Osteoblast (primary cell): ENCODE measurements at regions not wholly inside any gene's neighbourhood (a gene's known extent, or its start where the extent isn't known, plus 50 kb on each side); places are given as distances from the start of the nearest gene placed in this dataset.

Source experiments
- DNase-seq: peaks from one replicate; pipeline ENCODE4 v3.0.0; 2011; ENCODE audit warnings: low spot score, mixed read lengths; ENCODE audit not compliant: insufficient read length; ENCODE audit errors: missing footprints
- H2AFZ ChIP-seq: 2 replicates; pipeline ENCODE4 v1.6.0; 2011; ENCODE audit warnings: mild to moderate bottlenecking, low read length
- H3K27ac ChIP-seq: 2 replicates; pipeline ENCODE4 v1.5.1; 2011; ENCODE audit warnings: mild to moderate bottlenecking, low read depth, low read length, moderate library complexity
- H3K27me3 ChIP-seq: 2 replicates; pipeline ENCODE4 v1.6.0; 2012; ENCODE audit warnings: mild to moderate bottlenecking, control low read depth, inconsistent platforms, low read length, moderate library complexity; ENCODE audit not compliant: insufficient read depth
- H3K36me3 ChIP-seq: 2 replicates; pipeline ENCODE4 v1.5.1; 2011; ENCODE audit warnings: mild to moderate bottlenecking, low read length, control low read depth, moderate library complexity; ENCODE audit not compliant: insufficient read depth
- H3K4me1 ChIP-seq: 2 replicates; pipeline ENCODE4 v1.5.1; 2011; ENCODE audit warnings: mild to moderate bottlenecking, low read length, control low read depth, moderate library complexity; ENCODE audit not compliant: insufficient read depth
- H3K4me2 ChIP-seq: 2 replicates; pipeline ENCODE4 v1.6.0; 2011; ENCODE audit warnings: mild to moderate bottlenecking, low read length; ENCODE audit not compliant: insufficient read depth
- H3K4me3 ChIP-seq: fragments of 200-600 bp; sonication (generic); 3 replicates; pipeline ENCODE4 v1.5.1; 2012; ENCODE audit warnings: mild to moderate bottlenecking, low read length, inconsistent platforms; ENCODE audit not compliant: insufficient read depth
- H3K79me2 ChIP-seq: 2 replicates; pipeline ENCODE4 v1.6.0; 2012; ENCODE audit warnings: mild to moderate bottlenecking, low read length, control low read depth, inconsistent platforms; ENCODE audit not compliant: insufficient read depth
- H3K9me3 ChIP-seq: 2 replicates; pipeline ENCODE4 v1.5.1; 2011; ENCODE audit warnings: low read depth, low read length, control low read depth
- H4K20me1 ChIP-seq: 2 replicates; pipeline ENCODE4 v1.6.0; 2012; ENCODE audit warnings: mild to moderate bottlenecking, low read length, control low read depth; ENCODE audit not compliant: insufficient read depth
- TF ChIP-seq, protein P1 (sequence below): IDR thresholded peaks from 2 replicates; pipeline ENCODE4 v1.5.1; 2011; ENCODE audit warnings: mild to moderate bottlenecking, low read depth, low read length, moderate library complexity; ENCODE audit errors: extremely low read depth

DNA sequence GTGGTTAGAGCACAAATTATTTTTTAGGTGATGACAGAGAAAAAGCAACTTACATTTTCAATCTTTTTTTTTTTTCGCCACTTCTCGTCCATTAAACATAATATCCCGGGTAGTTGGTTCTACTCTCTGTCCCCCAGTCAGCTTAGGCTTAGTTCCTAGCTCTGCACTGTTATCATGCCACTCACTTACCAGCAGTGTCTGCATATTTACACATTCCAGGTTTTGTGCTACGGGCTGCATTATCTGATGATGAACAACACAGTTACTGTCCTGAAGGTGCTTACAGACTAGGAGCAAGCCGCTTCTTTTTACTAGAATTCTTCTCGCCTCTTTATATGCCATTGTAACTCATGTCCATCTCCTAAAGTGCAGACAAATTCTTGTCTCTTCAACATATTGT is 121.8 kb upstream of the NPVF start:
- TF ChIP-seq, protein P1, sequence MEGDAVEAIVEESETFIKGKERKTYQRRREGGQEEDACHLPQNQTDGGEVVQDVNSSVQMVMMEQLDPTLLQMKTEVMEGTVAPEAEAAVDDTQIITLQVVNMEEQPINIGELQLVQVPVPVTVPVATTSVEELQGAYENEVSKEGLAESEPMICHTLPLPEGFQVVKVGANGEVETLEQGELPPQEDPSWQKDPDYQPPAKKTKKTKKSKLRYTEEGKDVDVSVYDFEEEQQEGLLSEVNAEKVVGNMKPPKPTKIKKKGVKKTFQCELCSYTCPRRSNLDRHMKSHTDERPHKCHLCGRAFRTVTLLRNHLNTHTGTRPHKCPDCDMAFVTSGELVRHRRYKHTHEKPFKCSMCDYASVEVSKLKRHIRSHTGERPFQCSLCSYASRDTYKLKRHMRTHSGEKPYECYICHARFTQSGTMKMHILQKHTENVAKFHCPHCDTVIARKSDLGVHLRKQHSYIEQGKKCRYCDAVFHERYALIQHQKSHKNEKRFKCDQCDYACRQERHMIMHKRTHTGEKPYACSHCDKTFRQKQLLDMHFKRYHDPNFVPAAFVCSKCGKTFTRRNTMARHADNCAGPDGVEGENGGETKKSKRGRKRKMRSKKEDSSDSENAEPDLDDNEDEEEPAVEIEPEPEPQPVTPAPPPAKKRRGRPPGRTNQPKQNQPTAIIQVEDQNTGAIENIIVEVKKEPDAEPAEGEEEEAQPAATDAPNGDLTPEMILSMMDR = no peak
- no peaks in the 10 kb centered on the region for H3K4me1 ChIP-seq
- no peaks in the 10 kb centered on the region for H4K20me1 ChIP-seq
- H3K27me3 ChIP-seq = no peaks in the 10 kb centered on the region
- H3K4me3 ChIP-seq = no peak overlapping the region
- no peaks in the 10 kb centered on the region for H3K9me3 ChIP-seq
- no peak overlapping the region for H2AFZ ChIP-seq
- H3K36me3 ChIP-seq = no peaks in the 10 kb centered on the region
- no peak for DNase-seq
- H3K4me2 ChIP-seq = no peak overlapping the region
- no peak overlapping the region for H3K27ac ChIP-seq
- H3K79me2 ChIP-seq = no peaks in the 10 kb centered on the region

- DNase-seq = no peak
These were observed 123.5 kb upstream of the NPVF start for GRCh38 chr7:25351761-25352160.

DNA sequence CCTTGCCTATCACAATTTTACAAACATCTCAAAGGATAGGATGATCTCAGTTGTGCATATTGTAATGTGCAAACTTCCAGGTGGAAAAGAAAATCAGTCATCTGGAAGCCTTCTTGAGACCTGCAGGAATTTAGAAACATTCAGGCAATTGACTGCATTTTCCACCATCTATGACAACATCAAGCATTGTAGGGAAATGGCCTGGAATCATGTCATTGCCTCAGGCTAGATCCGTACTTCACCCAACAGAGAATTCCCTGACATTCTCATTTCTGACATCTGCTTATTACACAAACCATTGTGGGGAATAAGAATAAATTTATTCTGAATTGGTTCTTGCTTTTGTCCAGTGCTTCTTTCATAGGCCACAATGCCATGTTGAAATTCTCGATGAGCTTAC is 124.9 kb upstream of the NPVF start:
- H2AFZ ChIP-seq = no peak overlapping the region
- no peak overlapping the region for H3K4me3 ChIP-seq
- no peak overlapping the region for H3K4me2 ChIP-seq
- no peak for DNase-seq
- H3K36me3 ChIP-seq = no peaks in the 10 kb centered on the region
- no peak overlapping the region for H3K27ac ChIP-seq
- no peaks in the 10 kb centered on the region for H3K4me1 ChIP-seq
- TF ChIP-seq, protein P1 = no peak
- no peaks in the 10 kb centered on the region for H3K9me3 ChIP-seq
- H3K27me3 ChIP-seq = no peaks in the 10 kb centered on the region
- no peaks in the 10 kb centered on the region for H3K79me2 ChIP-seq
- no peaks in the 10 kb centered on the region for H4K20me1 ChIP-seq

More at GRCh38 chr7:25351761-25352160, 123.5 kb upstream of the NPVF start:
- H3K79me2 ChIP-seq = no peaks in the 10 kb centered on the region
- no peak overlapping the region for H3K4me2 ChIP-seq
- H4K20me1 ChIP-seq = no peaks in the 10 kb centered on the region
- H3K4me3 ChIP-seq = no peak overlapping the region
- H3K9me3 ChIP-seq = no peaks in the 10 kb centered on the region
- no peaks in the 10 kb centered on the region for H3K27me3 ChIP-seq
- no peak overlapping the region for H2AFZ ChIP-seq
- TF ChIP-seq, protein P1 = no peak
- no peaks in the 10 kb centered on the region for H3K4me1 ChIP-seq
- no peak overlapping the region for H3K27ac ChIP-seq
- no peaks in the 10 kb centered on the region for H3K36me3 ChIP-seq

DNA sequence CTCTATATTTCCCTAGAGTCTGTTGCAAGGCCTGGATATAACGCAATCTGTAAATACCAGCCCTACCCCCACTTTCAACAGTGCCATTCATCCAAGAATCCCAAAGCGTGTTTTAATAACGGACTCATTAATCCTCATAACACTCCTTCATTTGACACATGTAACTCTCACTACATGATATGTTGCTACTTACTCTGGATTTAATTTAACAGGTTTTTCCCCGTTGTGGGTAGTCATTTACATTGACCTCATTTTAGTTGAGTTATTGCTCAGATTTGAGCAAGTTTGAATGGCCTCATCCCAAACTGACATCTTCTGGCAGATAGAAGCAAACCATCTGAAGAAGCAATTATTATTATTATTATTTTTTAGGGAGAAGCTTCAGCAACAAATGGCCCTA is 125.4 kb upstream of the NPVF start:
- Histone ChIP-seq H3K27me3 (no peaks in the 10 kb centered on the region), H3K79me2 (no peaks in the 10 kb centered on the region), H4K20me1 (no peaks in the 10 kb centered on the region), H3K36me3 (no peaks in the 10 kb centered on the region), H3K9me3 (no peaks in the 10 kb centered on the region), H3K27ac (no peak overlapping the region), H2AFZ (no peak overlapping the region), H3K4me2 (no peak overlapping the region), H3K4me3 (no peak overlapping the region), H3K4me1 (no peaks in the 10 kb centered on the region)
- TF ChIP-seq, protein P1 = no peak
- DNase-seq = peak; percentile 26
